ENCODE measurements at regions not wholly inside any gene's neighbourhood (a gene's known extent, or its start where the extent isn't known, plus 50 kb on each side); places are given as distances from the start of the nearest gene placed in this dataset.
"Not testable (repeated sequence)": the region's sequence is repeated elsewhere in the genome, so short reads cannot be mapped to it uniquely, and the experiment has no call there.

GRCh38 chr16:50448981-50449380 lies 80.2 kb upstream of the BRD7 start:
- Histone ChIP-seq H4K20me1 (ENCODE audit: insufficient read depth, poor library complexity, severe bottlenecking) (no peaks in the 10 kb centered on the region), H3K27me3 (no peaks in the 10 kb centered on the region), H3K9me2 (replicated peaks; ENCODE audit: insufficient read depth) (no peaks in the 10 kb centered on the region), H3K27ac (no peak overlapping the region), H3K4me1 (ENCODE audit: insufficient read depth) (no peaks in the 10 kb centered on the region), H3K4me3 (no peak overlapping the region), H3K4me2 (no peak overlapping the region), H3K36me3 (replicated peaks; ENCODE audit: insufficient read depth, low read depth) (no peaks in the 10 kb centered on the region), H2AFZ (no peak overlapping the region), H3K9me3 (ENCODE audit: low read depth) (no peaks in the 10 kb centered on the region), H3K79me2 (no peaks in the 10 kb centered on the region)
- WGBS (ENCODE audit: low lambda C conversion rate, missing lambda C conversion rate): 77% methylated on average over 10 of the region's 10 CpGs
- DNase-seq (ENCODE audit: low spot score): no peak
- TF ChIP-seq, protein P1, sequence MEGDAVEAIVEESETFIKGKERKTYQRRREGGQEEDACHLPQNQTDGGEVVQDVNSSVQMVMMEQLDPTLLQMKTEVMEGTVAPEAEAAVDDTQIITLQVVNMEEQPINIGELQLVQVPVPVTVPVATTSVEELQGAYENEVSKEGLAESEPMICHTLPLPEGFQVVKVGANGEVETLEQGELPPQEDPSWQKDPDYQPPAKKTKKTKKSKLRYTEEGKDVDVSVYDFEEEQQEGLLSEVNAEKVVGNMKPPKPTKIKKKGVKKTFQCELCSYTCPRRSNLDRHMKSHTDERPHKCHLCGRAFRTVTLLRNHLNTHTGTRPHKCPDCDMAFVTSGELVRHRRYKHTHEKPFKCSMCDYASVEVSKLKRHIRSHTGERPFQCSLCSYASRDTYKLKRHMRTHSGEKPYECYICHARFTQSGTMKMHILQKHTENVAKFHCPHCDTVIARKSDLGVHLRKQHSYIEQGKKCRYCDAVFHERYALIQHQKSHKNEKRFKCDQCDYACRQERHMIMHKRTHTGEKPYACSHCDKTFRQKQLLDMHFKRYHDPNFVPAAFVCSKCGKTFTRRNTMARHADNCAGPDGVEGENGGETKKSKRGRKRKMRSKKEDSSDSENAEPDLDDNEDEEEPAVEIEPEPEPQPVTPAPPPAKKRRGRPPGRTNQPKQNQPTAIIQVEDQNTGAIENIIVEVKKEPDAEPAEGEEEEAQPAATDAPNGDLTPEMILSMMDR (IDR thresholded peaks at IDR 0.05; ENCODE audit: poor library complexity): no peak
- TF ChIP-seq EZH2 (IDR thresholded peaks at IDR 0.05; ENCODE audit: borderline replicate concordance) (no peak), EZH2phosphoT487 (IDR thresholded peaks at IDR 0.05; ENCODE audit: low read depth, severe bottlenecking, unreplicated experiment) (no peak)

GRCh38 chr16:50448522-50448921 lies 79.7 kb upstream of the BRD7 start:
- H3K4me2 ChIP-seq: no peak overlapping the region
- no peaks in the 10 kb centered on the region for H3K27me3 ChIP-seq
- no peaks in the 10 kb centered on the region for H4K20me1 ChIP-seq (ENCODE audit: insufficient read depth, poor library complexity, severe bottlenecking)
- H3K9me2 ChIP-seq (replicated peaks; ENCODE audit: insufficient read depth): no peaks in the 10 kb centered on the region
- WGBS (ENCODE audit: low lambda C conversion rate, missing lambda C conversion rate): 52% methylated on average over 8 of the region's 8 CpGs
- H2AFZ ChIP-seq: no peak overlapping the region
- H3K27ac ChIP-seq: no peak overlapping the region
- H3K4me1 ChIP-seq (ENCODE audit: insufficient read depth): no peaks in the 10 kb centered on the region
- no peak for TF ChIP-seq EZH2 (IDR thresholded peaks at IDR 0.05; ENCODE audit: borderline replicate concordance)
- TF ChIP-seq, protein P1 (IDR thresholded peaks at IDR 0.05; ENCODE audit: poor library complexity): no peak
- TF ChIP-seq EZH2phosphoT487 (IDR thresholded peaks at IDR 0.05; ENCODE audit: low read depth, severe bottlenecking, unreplicated experiment): no peak
- H3K79me2 ChIP-seq: no peaks in the 10 kb centered on the region
- no peak overlapping the region for H3K4me3 ChIP-seq
- no peaks in the 10 kb centered on the region for H3K9me3 ChIP-seq (ENCODE audit: low read depth)
- no peak for DNase-seq (ENCODE audit: low spot score)
- no peaks in the 10 kb centered on the region for H3K36me3 ChIP-seq (replicated peaks; ENCODE audit: insufficient read depth, low read depth)

GRCh38 chr16:50447386-50447785 lies 78.6 kb upstream of the BRD7 start:
- not testable (repeated sequence) for H2AFZ ChIP-seq; H3K9me3 ChIP-seq (ENCODE audit: low read depth); H3K4me3 ChIP-seq; H3K36me3 ChIP-seq (replicated peaks; ENCODE audit: insufficient read depth, low read depth); H3K27ac ChIP-seq; H3K9me2 ChIP-seq (replicated peaks; ENCODE audit: insufficient read depth); H3K4me1 ChIP-seq (ENCODE audit: insufficient read depth); H3K79me2 ChIP-seq; H3K4me2 ChIP-seq; H4K20me1 ChIP-seq (ENCODE audit: insufficient read depth, poor library complexity, severe bottlenecking); H3K27me3 ChIP-seq; DNase-seq (ENCODE audit: low spot score)
- 82% methylated on average over 8 of the region's 8 CpGs for WGBS (ENCODE audit: low lambda C conversion rate, missing lambda C conversion rate)

DNA sequence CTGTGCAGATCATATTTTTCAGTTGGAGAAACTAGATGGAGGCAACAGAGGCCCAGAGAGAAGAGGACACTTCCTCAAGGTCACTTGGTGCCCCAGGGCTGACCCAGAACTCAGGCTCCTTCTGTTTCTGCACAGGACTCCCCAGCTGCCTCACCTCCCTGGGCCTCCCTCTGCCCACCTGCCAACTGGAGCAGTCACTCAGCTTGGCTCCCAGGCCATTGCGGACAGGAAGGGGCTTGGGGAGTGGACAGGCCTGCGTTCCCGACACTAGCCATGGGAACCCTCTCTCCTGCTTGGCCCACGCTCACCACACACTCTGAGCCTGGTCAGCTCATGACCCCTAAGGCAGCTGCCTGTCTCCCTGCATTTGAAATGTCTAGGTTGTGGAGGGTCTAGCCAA lies 78.1 kb upstream of the BRD7 start:
- Histone ChIP-seq H3K27ac (no peak overlapping the region), H3K4me1 (ENCODE audit: insufficient read depth) (no peaks in the 10 kb centered on the region), H3K4me2 (no peak overlapping the region), H3K4me3 (no peak overlapping the region), H3K36me3 (replicated peaks; ENCODE audit: insufficient read depth, low read depth) (no peaks in the 10 kb centered on the region), H2AFZ (no peak overlapping the region), H3K9me3 (ENCODE audit: low read depth) (no peaks in the 10 kb centered on the region), H3K9me2 (replicated peaks; ENCODE audit: insufficient read depth) (no peaks in the 10 kb centered on the region), H3K27me3 (no peaks in the 10 kb centered on the region), H4K20me1 (ENCODE audit: insufficient read depth, poor library complexity, severe bottlenecking) (no peaks in the 10 kb centered on the region), H3K79me2 (no peaks in the 10 kb centered on the region)
- TF ChIP-seq, protein P1 (IDR thresholded peaks at IDR 0.05; ENCODE audit: poor library complexity): no peak
- TF ChIP-seq EZH2 (IDR thresholded peaks at IDR 0.05; ENCODE audit: borderline replicate concordance): no peak
- TF ChIP-seq EZH2phosphoT487 (IDR thresholded peaks at IDR 0.05; ENCODE audit: low read depth, severe bottlenecking, unreplicated experiment): no peak
- DNase-seq (ENCODE audit: low spot score): no peak
- WGBS (ENCODE audit: low lambda C conversion rate, missing lambda C conversion rate): 97% methylated on average over 4 of the region's 4 CpGs

Measured in hepatocyte (in vitro differentiated cells).